HG03135 (cell line): ENCODE measurements at regions not wholly inside any gene's neighbourhood (a gene's known extent, or its start where the extent isn't known, plus 50 kb on each side); places are given as distances from the start of the nearest gene placed in this dataset.
"Not testable (repeated sequence)": the region's sequence is repeated elsewhere in the genome, so short reads cannot be mapped to it uniquely, and the experiment has no call there.

Experiments used
- ATAC-seq: cut with Tn5 transposase; IDR thresholded peaks from one replicate; pipeline ENCODE4 v1.9.1; 2021; ENCODE audit warnings: mild to moderate bottlenecking, moderate library complexity; ENCODE audit not compliant: unreplicated experiment

- ATAC-seq: no peak
Observed at GRCh38 chr6:132061381-132061780, 110.2 kb upstream of the CCN2 start.

DNA sequence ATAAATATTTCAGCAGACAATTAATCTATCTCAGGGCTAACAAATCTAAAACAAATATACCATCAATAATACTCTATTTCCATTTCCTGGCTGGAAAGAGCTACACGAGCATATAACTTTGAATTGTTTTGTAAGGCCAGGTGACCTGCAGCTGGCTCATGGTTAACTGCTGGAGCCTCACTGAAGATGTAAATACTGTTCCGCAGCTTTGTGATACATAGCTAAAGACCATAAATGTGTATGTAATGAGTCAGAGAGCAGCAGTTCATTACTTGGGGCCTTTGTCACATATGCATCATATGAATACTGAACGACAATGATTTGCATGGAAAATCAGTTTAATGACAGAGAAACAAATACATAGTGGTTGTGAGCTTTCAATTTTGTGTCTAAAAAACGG is 109.4 kb upstream of the CCN2 start:
- ATAC-seq: no peak

- ATAC-seq: no peak
Observed at GRCh38 chr6:132058975-132059374, 107.8 kb upstream of the CCN2 start.

- no peak for ATAC-seq
Observed at GRCh38 chr6:132054525-132054924, 103.4 kb upstream of the CCN2 start.

- no peak for ATAC-seq
Observed at GRCh38 chr6:132053511-132053910, 102.3 kb upstream of the CCN2 start.

GRCh38 chr6:132052096-132052495 is 100.9 kb upstream of the CCN2 start:
- no peak for ATAC-seq

DNA sequence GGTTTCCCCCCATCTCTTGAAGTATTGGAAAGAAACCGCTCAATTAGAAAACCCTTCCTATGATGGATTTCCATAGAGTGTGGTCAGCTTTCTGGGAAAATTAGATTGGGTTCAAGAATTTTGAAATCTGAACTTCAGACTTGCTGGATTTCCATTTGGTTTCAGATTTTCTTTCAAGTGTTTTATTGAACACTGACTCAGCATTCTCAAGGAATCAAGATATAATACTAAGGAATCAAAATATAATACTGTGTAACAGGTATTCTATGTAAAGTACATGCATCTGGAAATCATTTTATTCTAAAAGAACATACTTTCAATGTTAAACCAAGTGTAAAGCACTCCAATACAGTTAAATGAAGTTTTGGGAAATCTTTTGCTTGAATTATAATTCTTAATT is 94.7 kb upstream of the CCN2 start:
- ATAC-seq: no peak

DNA sequence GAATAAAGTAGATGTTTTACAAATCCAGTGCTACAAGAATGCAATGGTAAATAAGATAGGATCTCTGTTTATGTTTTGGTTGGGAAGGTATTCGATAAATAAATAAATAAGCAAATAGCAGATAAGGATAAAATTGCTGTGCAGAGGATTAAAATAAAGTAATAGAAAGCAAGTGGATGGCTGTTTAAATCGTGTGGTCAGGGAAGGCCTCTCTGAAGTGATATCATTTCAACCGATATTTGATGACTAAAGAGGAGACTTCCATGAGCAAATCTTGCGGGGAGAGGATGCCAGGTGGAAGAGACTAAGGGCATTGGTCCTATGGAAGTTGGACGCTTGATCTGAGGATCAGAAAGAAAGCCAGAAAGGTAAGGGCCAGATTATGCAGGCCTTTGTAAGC is 92.0 kb upstream of the CCN2 start:
- no peak for ATAC-seq

- no peak for ATAC-seq
Observed at GRCh38 chr6:132041706-132042105, 90.5 kb upstream of the CCN2 start.

- no peak for ATAC-seq
Observed at GRCh38 chr6:132028029-132028428, 76.9 kb upstream of the CCN2 start.

DNA sequence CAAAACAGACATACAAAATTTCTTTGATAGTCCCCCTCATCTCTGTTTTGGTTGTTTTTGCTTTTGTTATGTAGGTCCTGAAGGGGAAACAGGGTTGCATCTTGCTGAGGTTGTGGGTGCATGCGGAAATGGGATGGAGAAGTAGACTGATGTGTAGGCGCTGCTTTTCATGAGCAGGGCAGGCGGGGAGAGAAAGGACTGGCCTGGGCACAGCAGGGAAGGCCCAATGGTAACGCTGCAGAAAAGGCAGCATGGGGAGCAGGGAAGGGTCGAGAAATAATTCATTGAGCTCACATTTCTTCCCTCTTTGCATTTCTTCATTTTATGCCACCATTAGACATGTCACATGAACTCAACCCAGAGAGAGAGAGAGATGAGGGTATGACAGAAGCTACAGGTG is 74.3 kb upstream of the CCN2 start:
- ATAC-seq: no peak

DNA sequence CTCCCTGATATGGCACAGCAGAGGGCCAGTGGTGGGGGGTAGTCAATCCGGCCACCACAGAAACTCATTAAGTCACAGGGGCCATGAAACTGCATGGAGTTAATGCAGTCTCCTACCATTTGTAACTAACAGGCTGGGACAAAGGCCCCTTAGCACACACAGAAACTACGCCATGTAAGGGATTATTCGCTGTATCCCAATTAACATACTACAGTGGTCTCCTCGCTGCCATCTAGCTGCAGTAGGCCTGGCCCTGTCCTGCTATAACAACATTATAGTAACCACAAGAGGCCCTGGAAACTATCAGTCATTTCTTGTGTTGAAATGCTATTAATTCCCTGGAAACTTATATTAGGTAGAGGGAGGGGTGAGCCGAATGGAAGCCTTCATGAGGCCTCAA is 72.3 kb upstream of the CCN2 start:
- ATAC-seq: no peak

GRCh38 chr6:132021552-132022375 is 70.6 kb upstream of the CCN2 start:
- ATAC-seq: no peak

- ATAC-seq: not testable (repeated sequence)
Observed at GRCh38 chr6:132020918-132021317, 69.7 kb upstream of the CCN2 start.

DNA sequence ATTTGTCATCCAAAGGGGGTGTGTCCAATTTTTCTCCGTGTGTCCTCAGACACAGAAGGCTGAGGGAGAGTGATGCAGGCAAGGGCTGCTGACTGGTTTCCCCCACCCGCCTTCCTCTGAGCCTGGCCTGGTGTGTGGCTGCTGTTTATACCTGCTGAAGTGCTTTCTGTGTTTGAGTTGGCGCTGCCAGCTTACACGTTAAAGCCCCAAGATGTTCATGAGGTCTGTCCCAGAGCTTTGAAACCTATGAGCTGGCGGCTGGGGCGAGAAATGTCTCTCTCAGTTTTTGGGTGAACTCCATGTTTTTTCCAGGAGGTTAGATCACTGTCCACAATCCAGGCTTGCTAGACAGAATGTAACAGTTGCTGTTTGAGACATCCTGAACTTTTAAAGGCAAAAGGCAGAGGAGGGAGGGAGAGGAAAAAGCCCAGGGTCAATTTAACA is 69.0 kb upstream of the CCN2 start:
- no peak for ATAC-seq

DNA sequence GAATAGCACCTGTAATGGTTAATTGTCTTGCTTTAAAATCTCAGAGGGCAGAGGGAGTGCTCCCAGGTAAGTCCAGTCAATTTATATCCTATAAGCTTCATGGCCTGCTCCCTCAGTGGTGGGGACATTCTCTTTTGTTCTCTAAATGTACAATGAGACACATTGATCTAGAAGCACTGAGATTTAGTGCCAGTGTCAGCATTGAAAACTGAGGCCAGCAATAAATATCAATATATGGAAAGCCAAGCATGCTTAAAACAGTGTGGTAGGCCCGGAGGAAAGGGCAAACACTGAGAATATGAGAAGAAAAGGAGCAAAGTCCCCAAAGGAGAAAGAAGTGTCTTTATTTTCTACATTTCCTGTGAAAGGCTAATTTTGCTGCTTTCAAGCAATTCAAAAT is 68.4 kb upstream of the CCN2 start:
- no peak for ATAC-seq

DNA sequence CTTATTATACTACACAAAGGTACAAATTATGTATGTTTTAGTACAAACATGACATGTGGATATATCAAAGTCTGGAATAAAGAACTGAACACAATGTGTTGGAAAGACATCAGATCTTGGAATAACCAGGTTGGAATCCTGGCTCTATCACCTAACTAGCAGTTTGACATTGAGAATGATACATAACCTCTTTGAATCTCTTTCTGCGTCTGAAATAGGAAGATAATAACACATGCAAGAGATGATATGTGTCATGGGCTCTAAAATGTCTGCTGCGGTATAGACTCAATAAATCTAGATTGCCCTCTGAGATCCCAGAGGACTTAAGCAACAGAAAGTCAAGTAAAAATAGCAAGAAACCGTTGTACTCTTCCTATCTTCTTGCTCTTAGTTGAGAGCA is 66.8 kb upstream of the CCN2 start:
- ATAC-seq: no peak

GRCh38 chr6:132016396-132016795 is 65.2 kb upstream of the CCN2 start:
- no peak for ATAC-seq

GRCh38 chr6:132011582-132011981 is 60.4 kb upstream of the CCN2 start:
- no peak for ATAC-seq

- no peak for ATAC-seq
Observed at GRCh38 chr6:132009175-132009574, 58.0 kb upstream of the CCN2 start.

GRCh38 chr6:132007474-132008190 is 56.5 kb upstream of the CCN2 start:
- no peak for ATAC-seq

DNA sequence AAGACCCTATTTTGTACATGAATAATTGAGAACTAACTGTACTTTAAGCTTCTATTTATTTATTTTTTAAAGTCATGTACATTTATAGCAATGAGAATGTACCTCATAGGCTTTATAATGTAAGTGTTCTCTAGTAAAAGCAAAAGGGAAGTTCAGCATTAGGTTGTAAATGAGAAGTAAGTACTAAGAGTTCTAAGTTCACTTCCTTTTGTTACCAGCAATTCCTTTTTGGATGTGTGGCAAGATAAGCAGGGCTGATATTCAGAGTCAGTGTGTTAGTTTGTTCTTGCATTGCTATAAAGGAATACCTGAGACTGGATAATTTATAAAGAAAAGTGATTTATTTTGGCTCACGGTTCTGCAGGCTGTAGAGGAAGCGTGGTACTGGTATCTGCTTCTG is 54.0 kb upstream of the CCN2 start:
- no peak for ATAC-seq
